WERI-Rb-1 (cell line): ENCODE measurements at regions not wholly inside any gene's neighbourhood (a gene's known extent, or its start where the extent isn't known, plus 50 kb on each side); places are given as distances from the start of the nearest gene placed in this dataset.

Experiments
- DNase-seq: peaks from one replicate; pipeline ENCODE4 v3.0.0-alpha.2; 2020
- H3K27ac ChIP-seq: fragments of 250-450 bp; sonication (Bioruptor Pico); 2 replicates; pipeline ENCODE4 v1.5.1; 2020; ENCODE audit warnings: mild to moderate bottlenecking, moderate library complexity
- H3K27me3 ChIP-seq: fragments of 250-450 bp; sonication (Bioruptor Pico); 2 replicates; pipeline ENCODE4 v1.5.1; 2021; ENCODE audit warnings: mild to moderate bottlenecking, low read depth, moderate library complexity; ENCODE audit not compliant: insufficient read depth, severe bottlenecking
- H3K36me3 ChIP-seq: fragments of 250-450 bp; sonication (Bioruptor Pico); 2 replicates; pipeline ENCODE4 v1.5.1; 2020; ENCODE audit warnings: mild to moderate bottlenecking, moderate library complexity
- H3K4me3 ChIP-seq: 2 replicates; pipeline ENCODE4 v1.5.1; 2011; ENCODE audit warnings: low read depth, mild to moderate bottlenecking, control low read depth, low read length
- H3K9me3 ChIP-seq: fragments of 250-450 bp; sonication (Bioruptor Pico); 2 replicates; pipeline ENCODE4 v1.5.1; 2021; ENCODE audit warnings: mild to moderate bottlenecking, moderate library complexity; ENCODE audit not compliant: severe bottlenecking
- TF ChIP-seq, protein P1 (sequence below): IDR thresholded peaks from 2 replicates; pipeline ENCODE4 v1.5.1; 2011; ENCODE audit warnings: low read depth, mild to moderate bottlenecking, control low read depth, inconsistent platforms, low read length

DNA sequence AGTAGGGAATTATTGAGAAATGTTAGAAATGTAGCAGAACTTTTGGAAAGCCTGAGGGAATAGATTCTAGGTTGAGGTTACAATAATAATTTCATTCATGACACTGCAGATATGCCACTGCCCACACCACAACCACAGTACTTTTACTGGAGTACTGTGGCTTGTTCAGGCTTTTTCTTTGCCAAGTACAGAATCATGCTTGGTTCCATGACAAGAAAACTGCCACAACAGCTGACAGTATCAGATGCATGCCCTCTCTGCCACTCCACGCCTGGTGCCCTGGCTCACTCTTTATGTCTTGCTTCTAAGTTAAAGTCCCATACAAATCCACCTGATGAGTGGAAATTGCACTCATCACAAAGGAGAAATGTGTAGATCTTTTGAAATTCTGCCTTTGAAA is 398.6 kb downstream of the ZIC1 start:
- no peak overlapping the region for H3K27ac ChIP-seq
- TF ChIP-seq, protein P1, sequence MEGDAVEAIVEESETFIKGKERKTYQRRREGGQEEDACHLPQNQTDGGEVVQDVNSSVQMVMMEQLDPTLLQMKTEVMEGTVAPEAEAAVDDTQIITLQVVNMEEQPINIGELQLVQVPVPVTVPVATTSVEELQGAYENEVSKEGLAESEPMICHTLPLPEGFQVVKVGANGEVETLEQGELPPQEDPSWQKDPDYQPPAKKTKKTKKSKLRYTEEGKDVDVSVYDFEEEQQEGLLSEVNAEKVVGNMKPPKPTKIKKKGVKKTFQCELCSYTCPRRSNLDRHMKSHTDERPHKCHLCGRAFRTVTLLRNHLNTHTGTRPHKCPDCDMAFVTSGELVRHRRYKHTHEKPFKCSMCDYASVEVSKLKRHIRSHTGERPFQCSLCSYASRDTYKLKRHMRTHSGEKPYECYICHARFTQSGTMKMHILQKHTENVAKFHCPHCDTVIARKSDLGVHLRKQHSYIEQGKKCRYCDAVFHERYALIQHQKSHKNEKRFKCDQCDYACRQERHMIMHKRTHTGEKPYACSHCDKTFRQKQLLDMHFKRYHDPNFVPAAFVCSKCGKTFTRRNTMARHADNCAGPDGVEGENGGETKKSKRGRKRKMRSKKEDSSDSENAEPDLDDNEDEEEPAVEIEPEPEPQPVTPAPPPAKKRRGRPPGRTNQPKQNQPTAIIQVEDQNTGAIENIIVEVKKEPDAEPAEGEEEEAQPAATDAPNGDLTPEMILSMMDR, result no peak
- no peak overlapping the region for H3K4me3 ChIP-seq
- H3K36me3 ChIP-seq, result no peaks in the 10 kb centered on the region
- no peaks in the 10 kb centered on the region for H3K27me3 ChIP-seq
- DNase-seq, result no peak
- H3K9me3 ChIP-seq, result no peaks in the 10 kb centered on the region

DNA sequence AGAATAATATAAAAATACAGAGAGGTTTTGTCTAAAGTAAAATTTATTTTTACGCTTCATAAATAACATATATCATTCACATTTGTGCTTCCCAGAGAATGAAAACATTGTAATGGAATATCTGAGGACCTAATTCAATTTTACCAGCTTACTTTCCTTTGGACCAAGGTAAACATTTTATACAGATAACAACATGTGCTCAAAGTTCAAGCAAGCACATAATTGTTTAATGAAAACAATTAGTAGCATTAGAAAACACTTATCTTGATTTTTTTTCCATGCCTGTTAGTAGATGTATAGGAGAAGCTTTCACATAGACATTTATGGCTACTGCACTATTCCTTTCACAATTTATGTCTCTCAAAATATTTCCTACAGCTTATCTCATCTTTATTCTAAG is 400.0 kb downstream of the ZIC1 start:
- Histone ChIP-seq H3K4me3 (no peak overlapping the region), H3K27ac (no peak overlapping the region), H3K9me3 (no peaks in the 10 kb centered on the region), H3K27me3 (no peaks in the 10 kb centered on the region), H3K36me3 (no peaks in the 10 kb centered on the region)
- DNase-seq, result no peak
- TF ChIP-seq, protein P1, result no peak

DNA sequence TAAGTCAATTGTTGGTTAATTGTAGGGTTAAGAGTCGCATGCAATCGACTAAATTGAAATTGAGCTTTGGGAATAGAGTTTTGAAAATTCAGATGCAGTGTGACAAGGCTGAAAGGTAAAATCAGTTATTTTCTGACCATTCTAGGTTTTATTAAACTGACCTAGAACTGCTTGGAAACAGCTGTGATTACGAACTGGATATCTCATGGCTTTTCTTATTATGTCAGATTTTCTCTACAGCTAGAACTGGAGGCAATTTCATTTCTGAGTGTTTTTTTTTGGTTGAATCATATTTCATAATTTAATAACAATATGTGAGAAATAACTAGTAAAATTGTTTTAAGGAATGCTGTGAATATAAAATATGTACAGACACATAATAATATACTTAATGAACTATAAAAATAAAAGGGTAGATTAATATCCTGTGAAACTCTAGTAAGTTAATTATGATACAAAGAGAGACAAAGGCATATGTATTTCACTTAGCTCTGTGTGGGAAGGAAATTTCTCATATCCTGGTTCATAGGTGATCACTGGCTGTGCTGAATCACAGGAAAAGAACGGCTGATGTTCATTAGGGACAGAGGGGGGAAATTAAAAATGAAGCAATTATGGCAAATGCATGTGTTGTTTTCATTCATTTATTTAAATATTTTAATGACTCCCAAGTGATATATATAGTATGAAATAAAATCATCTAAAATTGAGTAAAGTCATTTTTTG is 403.2 kb downstream of the ZIC1 start:
- DNase-seq, result no peak
- Histone ChIP-seq H3K27me3 (no peaks in the 10 kb centered on the region), H3K27ac (no peak overlapping the region), H3K36me3 (no peaks in the 10 kb centered on the region), H3K9me3 (no peaks in the 10 kb centered on the region), H3K4me3 (no peak overlapping the region)
- TF ChIP-seq, protein P1, result no peak

DNA sequence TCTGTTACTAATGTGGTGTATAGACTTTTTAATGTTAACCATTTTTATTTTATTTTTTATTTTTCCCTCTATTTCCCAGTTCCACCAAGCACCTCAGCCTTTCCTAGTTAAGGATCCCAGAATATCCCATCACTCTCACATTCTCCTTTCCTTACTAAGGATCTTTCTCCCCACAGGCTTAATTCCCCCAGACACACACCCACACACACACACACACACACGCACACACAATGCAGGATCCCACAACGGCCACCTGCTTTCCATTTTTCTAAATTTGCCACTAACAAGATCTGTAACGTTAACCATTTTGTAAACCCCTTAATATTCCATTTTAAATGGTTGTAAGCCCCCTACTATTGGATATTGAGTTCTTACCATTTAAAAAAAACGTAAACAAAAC is 404.1 kb downstream of the ZIC1 start:
- no peak for DNase-seq

DNA sequence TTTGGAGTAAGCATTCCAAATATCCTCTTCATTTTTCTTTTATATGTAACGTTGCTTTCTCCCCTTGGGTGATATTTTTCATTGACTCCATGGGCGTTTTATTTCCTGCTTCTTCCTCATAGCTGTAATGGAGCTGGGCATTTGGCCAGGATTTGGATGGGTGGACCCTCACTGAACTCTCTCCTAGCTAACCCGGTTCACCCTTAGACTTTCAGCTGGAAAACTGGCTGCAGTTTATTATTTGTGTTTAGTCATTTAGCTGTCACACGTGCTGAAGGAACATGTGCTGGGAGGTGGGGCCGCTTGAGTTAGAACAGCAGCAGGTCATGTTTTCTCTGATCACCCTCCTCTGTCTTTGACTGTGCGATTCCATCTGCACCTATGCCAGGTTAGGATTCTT is 407.6 kb downstream of the ZIC1 start:
- no peak overlapping the region for H3K27ac ChIP-seq
- no peaks in the 10 kb centered on the region for H3K27me3 ChIP-seq
- H3K9me3 ChIP-seq, result no peaks in the 10 kb centered on the region
- no peak overlapping the region for H3K4me3 ChIP-seq
- DNase-seq, result no peak
- TF ChIP-seq, protein P1, result no peak
- H3K36me3 ChIP-seq, result no peaks in the 10 kb centered on the region

More for the DNA sequence above, 404.1 kb downstream of the ZIC1 start:
- no peak overlapping the region for H3K27ac ChIP-seq
- TF ChIP-seq, protein P1, result no peak
- no peaks in the 10 kb centered on the region for H3K27me3 ChIP-seq
- no peak overlapping the region for H3K4me3 ChIP-seq
- no peaks in the 10 kb centered on the region for H3K9me3 ChIP-seq
- H3K36me3 ChIP-seq, result no peaks in the 10 kb centered on the region

DNA sequence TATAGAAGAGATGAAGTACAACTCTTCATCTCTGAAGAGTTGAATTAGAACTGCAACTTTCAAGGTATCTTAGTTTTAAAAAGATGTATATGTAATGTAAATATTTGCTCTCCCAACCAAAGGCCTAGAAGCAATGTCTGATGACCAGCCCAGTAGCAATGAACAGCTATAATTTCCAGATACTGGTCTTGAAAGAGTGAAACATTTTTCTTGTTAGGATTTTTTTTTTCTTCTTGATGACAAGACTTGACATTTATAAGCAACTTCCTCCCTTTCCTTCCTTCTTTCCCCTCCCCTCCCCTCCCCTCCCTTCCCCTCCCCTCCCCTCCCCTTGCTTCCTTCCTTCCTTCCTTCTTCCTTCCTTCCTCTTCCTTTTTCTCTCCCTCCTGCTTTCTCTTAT is 423.4 kb downstream of the ZIC1 start:
- TF ChIP-seq, protein P1, result no peak
- Histone ChIP-seq H3K4me3 (no peak overlapping the region), H3K36me3 (no peaks in the 10 kb centered on the region), H3K27me3 (no peaks in the 10 kb centered on the region), H3K27ac (no peak overlapping the region), H3K9me3 (no peaks in the 10 kb centered on the region)
- no peak for DNase-seq
